GM12864 (cell line): ENCODE measurements at regions not wholly inside any gene's neighbourhood (a gene's known extent, or its start where the extent isn't known, plus 50 kb on each side); places are given as distances from the start of the nearest gene placed in this dataset.

Source experiments
- DNase-seq: peaks from one replicate; pipeline ENCODE4 v3.0.0-alpha.2; 2011; ENCODE audit warnings: low read depth
- H3K4me3 ChIP-seq: 2 replicates; pipeline ENCODE4 v1.5.1; 2011; ENCODE audit warnings: mild to moderate bottlenecking, low read depth, low read length, control low read depth
- CTCF ChIP-seq: IDR thresholded peaks from 2 replicates; pipeline ENCODE4 v1.5.1; 2011; ENCODE audit warnings: low read depth, mild to moderate bottlenecking, moderate library complexity, low read length, control low read depth, inconsistent platforms; ENCODE audit errors: missing control alignments

GRCh38 chr14:46788994-46789393 lies 137.4 kb upstream of the RPL10L start:
- no peak overlapping the region for H3K4me3 ChIP-seq
- DNase-seq: no peak
- TF ChIP-seq CTCF: no peak

- no peak for DNase-seq
- no peak overlapping the region for H3K4me3 ChIP-seq
- TF ChIP-seq CTCF: no peak
These were observed 130.7 kb upstream of the RPL10L start for GRCh38 chr14:46782281-46782680.

- H3K4me3 ChIP-seq: no peak overlapping the region
- TF ChIP-seq CTCF: no peak
- peak; percentile 37 for DNase-seq
These were observed 117.7 kb upstream of the RPL10L start for GRCh38 chr14:46769292-46769691.

GRCh38 chr14:46747001-46747652 lies 95.5 kb upstream of the RPL10L start:
- no peak for DNase-seq
- H3K4me3 ChIP-seq: no peak overlapping the region
- TF ChIP-seq CTCF: no peak

GRCh38 chr14:46734286-46734685 lies 82.7 kb upstream of the RPL10L start:
- no peak for DNase-seq
- H3K4me3 ChIP-seq: no peak overlapping the region
- no peak for TF ChIP-seq CTCF

- no peak for TF ChIP-seq CTCF
- no peak for DNase-seq
These were observed 65.6 kb upstream of the RPL10L start for GRCh38 chr14:46717211-46717610.

More at GRCh38 chr14:46717211-46717610, 65.6 kb upstream of the RPL10L start:
- H3K4me3 ChIP-seq: no peak overlapping the region
